D341Med (cell line): ENCODE measurements at regions not wholly inside any gene's neighbourhood (a gene's known extent, or its start where the extent isn't known, plus 50 kb on each side); places are given as distances from the start of the nearest gene placed in this dataset.

Source experiments
- DNase-seq: peaks from one replicate; pipeline ENCODE4 v3.0.0; 2012; ENCODE audit warnings: low spot score

- DNase-seq, result no peak
These were observed 497.1 kb downstream of the ARHGEF28 start for GRCh38 chr5:74122979-74123590.

GRCh38 chr5:74122175-74122574 is 496.2 kb downstream of the ARHGEF28 start:
- no peak for DNase-seq

GRCh38 chr5:74120585-74120984 is 494.6 kb downstream of the ARHGEF28 start:
- no peak for DNase-seq

- no peak for DNase-seq
These were observed 492.1 kb downstream of the ARHGEF28 start for GRCh38 chr5:74118071-74118470.

- DNase-seq, result no peak
These were observed 491.0 kb downstream of the ARHGEF28 start for GRCh38 chr5:74116984-74117383.

GRCh38 chr5:74116266-74116665 is 490.3 kb downstream of the ARHGEF28 start:
- no peak for DNase-seq

- DNase-seq, result no peak
These were observed 487.9 kb downstream of the ARHGEF28 start for GRCh38 chr5:74113927-74114326.

- no peak for DNase-seq
These were observed 487.2 kb downstream of the ARHGEF28 start for GRCh38 chr5:74113196-74113540.

GRCh38 chr5:74112372-74113195 is 486.6 kb downstream of the ARHGEF28 start:
- no peak for DNase-seq

GRCh38 chr5:74111764-74112163 is 485.8 kb downstream of the ARHGEF28 start:
- DNase-seq, result no peak

GRCh38 chr5:74109344-74109743 is 483.3 kb downstream of the ARHGEF28 start:
- no peak for DNase-seq

- DNase-seq, result no peak
These were observed 481.9 kb downstream of the ARHGEF28 start for GRCh38 chr5:74107899-74108298.

- no peak for DNase-seq
These were observed 479.3 kb downstream of the ARHGEF28 start for GRCh38 chr5:74105126-74105780.

- no peak for DNase-seq
These were observed 477.4 kb downstream of the ARHGEF28 start for GRCh38 chr5:74103131-74104023.

- no peak for DNase-seq
These were observed 474.3 kb downstream of the ARHGEF28 start for GRCh38 chr5:74100268-74100665.

- DNase-seq, result no peak
These were observed 473.7 kb downstream of the ARHGEF28 start for GRCh38 chr5:74099538-74100267.

GRCh38 chr5:74098941-74099340 is 472.9 kb downstream of the ARHGEF28 start:
- DNase-seq, result no peak

- DNase-seq, result no peak
These were observed 472.5 kb downstream of the ARHGEF28 start for GRCh38 chr5:74098456-74098855.

- no peak for DNase-seq
These were observed 470.3 kb downstream of the ARHGEF28 start for GRCh38 chr5:74096325-74096724.

- DNase-seq, result no peak
These were observed 469.9 kb downstream of the ARHGEF28 start for GRCh38 chr5:74095871-74096270.

- DNase-seq, result no peak
These were observed 468.7 kb downstream of the ARHGEF28 start for GRCh38 chr5:74094782-74095108.
